HG02759 (cell line): ENCODE measurements at regions not wholly inside any gene's neighbourhood (a gene's known extent, or its start where the extent isn't known, plus 50 kb on each side); places are given as distances from the start of the nearest gene placed in this dataset.
"Not testable (repeated sequence)": the region's sequence is repeated elsewhere in the genome, so short reads cannot be mapped to it uniquely, and the experiment has no call there.

Experiments
- ATAC-seq: cut with Tn5 transposase; IDR thresholded peaks from one replicate; pipeline ENCODE4 v1.9.1; 2021; ENCODE audit warnings: mild to moderate bottlenecking, moderate library complexity; ENCODE audit not compliant: unreplicated experiment

DNA sequence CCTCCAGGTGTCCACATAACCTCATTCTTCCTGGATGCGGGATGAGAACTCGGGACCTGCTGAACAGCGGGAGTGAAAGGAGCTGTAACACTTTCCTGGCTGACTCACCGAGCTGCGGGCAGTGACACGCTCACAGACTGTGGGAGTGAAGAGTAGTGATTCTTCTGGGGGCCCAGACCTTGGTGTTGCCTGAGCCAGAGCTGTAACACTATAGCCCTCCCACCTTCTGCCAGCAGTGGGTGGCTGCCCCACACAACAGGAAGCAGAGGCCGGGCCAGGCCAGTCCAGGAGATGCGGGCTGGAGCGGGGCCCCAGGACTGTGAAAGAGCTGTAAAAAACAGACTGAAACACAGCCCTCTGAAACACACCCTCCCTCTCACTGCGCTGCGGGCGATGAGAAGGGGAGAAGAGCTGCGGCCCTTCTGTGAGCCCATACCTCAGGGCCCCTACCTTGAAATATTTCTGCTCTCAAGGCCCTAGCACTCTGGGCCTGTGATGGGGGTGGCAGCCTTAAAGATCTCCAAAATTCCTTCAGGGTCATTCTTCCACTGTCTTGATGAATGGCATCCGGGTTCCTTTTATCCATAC is 464.0 kb upstream of the CCDC54 start:
- ATAC-seq: no peak

DNA sequence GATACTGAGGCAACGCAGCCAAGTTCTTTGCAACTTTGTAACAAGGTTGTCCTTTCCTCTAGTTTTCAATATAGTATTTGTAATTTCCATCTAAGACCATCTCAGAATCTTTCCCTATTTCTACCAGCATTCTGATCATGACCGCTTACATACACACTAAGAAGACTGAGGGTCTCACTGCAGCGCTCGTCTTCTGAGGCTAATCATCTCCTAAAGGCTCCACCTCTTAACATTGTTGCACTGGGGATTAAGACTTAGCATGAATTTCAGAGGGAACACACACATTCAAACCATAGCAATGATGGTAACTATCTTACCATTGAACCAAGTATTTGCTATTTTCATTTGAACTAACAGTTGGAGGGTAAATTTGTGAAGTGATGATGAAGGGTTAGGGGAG is 463.3 kb upstream of the CCDC54 start:
- ATAC-seq: no peak

DNA sequence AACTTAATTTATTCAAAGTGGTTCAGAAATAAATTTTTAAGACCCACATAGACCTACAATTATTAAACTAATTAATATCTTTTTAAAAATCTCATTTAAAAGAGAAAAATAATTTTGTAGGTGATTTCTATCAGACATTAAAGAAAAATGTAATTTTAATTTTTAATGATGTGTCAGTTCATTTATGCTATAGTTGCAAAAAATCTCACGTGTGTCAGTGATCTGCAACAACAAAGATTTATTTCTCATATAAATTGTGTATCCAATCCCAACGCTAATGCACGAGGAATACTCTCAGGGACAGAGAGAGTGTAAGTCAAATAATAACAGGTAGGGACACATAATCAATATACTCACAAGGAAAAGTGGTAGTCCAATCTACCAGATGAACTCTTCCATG is 456.6 kb upstream of the CCDC54 start:
- no peak for ATAC-seq

DNA sequence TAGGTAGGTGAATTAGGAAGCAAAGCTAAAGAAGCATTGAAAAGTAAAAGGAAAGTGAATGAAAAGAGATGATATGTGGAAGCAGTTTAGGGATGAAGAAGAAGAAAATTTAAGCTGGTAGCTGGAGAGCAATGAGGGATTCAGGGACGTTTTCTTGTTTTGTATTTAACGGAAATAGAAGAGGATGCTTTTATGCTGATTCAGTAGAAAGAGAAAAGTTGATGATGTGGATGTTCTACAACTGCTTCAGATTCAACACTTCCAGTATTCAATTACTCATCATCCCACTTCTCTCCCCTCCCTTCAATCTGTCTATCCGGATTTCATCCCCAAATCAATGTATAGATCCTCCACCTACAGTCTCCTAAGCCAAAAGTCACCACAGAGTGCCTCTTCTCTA is 448.2 kb upstream of the CCDC54 start:
- ATAC-seq: no peak

DNA sequence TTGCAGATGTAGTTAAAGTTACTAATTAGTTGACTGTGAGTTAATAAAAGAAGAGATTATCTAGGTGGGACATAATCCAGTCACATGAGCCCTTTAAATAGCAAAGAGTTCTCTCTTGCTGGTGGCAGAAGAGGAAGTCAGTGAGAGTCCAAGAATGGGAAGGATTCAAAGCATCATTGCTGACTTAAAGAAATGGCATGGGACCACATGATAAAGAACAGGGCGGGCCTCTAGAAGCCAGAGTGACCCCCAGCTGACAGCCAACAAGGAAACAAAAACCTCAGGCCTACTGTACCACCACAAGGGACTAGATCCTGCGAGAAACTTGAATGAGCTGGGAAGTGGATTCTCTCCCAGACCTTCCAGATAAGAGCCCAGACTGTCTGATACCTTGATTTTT is 447.2 kb upstream of the CCDC54 start:
- no peak for ATAC-seq

DNA sequence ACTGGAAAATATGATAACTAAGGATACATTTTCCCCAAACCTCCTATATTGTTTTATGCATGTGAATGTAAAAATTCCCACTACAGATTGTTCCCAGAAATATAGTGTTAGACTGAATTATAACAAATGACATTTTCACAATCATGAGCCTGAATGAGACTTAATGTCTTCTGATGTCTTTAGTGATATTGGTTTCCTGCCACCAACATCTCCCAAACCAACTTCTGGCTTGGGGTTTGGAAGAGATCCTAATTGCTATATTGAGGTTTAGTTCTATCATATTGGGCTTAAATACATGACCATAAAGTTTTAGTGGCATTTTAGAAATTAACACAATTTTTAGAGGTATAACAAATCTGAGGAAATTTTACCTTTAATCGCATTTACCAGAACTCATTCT is 445.3 kb upstream of the CCDC54 start:
- no peak for ATAC-seq

DNA sequence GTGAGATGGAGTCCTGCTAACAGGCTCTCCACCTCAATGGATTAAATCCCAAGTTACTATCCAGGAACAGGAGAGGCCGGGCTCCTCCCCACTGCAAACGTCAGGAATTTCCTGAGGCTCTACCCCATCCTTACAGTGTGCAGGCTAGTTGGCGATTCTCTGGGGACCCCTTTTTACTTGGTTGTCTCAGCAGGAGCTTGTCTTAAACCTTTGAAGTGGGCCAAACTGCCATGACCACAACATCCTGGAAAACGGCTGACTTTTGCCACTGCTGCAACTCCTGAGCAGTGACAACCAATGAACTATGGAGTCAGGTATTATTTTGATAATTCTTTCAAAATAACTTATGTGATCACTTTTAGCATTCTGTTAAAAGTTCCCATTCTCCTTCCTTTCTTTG is 440.9 kb upstream of the CCDC54 start:
- ATAC-seq: no peak

DNA sequence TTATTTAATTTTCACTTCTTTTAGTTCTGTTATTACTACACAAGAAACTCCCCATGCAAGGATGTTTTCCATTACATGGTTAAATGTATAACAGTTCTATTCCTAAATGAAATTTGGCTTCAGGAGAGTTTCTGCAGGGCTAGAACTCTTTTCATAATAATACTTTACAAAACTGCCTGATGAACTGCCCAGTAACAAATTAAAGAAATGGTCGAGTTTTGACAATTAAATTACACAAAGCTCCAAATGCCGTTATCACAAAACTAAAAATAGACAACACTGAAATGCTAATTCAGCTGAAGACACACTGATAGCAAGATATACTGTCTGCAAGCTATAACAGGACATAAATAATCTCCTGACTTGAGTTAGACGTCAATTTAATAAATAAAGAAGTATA is 435.2 kb upstream of the CCDC54 start:
- no peak for ATAC-seq

DNA sequence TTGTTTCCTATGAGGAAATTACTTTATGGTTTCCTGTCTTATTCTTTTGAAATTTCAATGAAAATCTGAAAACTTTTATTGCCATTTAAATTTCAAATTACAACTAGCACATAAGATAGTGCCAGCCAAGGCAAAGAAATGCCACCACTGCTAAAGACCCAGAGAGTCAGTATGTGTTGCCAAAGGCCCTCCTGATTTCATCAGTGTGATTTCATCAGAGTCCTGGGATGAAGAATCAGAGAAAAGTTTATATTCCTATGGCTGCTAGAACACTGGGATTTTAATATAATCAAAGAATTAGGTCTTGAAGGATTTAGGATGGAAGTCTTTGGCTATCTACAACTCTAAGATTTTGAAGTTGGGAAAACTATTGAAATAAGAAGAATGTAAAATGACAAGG is 434.2 kb upstream of the CCDC54 start:
- no peak for ATAC-seq

DNA sequence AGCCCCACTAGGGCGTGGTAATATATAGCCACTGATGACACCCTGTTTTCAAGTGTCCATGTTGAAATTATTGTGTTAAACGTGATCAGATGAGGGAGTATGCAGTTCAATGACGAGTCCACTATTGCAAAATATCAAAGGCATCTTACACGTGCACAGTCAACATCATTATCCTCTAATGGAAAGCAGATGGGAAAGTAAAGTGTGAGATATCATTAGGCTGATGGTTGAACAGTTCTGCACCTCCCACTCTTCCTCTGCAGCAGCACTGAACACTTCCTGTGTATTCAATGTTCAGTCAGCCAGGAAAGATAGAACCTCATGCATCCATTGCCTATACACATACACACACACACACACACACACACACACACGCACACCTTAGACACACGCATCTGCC is 431.8 kb upstream of the CCDC54 start:
- no peak for ATAC-seq

DNA sequence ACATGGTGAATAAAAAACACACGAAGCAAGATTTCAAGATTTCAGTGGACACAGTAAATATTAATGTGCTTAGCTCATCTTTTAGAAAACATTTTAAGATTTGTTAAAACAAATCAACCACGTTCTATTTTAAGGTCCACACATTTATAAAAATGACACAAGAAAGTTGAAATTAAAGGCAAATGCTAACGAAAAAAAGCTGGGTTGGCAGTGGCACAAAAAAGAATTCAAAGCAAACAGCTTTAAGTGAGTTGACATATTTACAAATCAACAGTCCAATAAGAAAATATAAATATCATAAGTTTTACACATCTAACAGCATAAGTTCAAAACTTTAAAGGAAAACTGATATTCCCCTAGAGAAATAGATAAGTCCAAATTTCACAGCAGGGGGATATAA is 430.4 kb upstream of the CCDC54 start:
- ATAC-seq: no peak

DNA sequence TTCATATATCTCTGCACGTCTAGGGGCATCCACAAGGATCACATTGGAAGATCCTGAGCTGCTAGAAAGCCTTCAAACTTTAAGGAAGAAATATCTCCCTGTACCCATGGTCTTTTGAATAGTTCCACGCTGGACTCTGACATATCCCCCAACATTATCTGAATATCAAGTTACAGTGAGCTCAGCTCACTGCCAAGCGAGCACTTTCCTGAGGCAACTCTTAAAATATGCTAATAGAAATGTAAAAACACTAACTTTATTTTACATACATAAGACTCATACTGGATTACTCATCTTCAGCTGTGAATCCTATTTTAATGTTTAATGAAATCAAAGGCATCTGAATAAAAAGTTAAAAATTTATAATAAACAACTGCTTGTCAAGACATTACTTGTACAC is 420.2 kb upstream of the CCDC54 start:
- ATAC-seq: no peak

DNA sequence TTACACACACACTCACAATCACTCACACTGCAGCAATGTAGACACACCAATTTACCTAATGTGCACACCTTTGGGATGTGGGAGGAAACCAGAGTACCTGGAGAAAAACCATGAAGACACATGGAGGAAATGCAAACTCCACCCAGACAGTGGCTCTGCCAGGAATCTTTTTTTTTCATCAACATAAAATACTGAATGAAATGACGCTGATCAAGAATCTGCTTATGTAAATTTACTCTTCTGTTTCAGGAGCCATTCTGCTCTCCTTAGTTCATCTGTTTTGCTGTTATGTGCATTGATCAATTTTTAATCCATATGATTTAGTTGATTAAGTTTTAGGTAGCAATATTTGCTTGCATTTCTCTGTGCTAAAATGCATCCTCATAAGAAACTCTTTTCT is 414.2 kb upstream of the CCDC54 start:
- no peak for ATAC-seq

DNA sequence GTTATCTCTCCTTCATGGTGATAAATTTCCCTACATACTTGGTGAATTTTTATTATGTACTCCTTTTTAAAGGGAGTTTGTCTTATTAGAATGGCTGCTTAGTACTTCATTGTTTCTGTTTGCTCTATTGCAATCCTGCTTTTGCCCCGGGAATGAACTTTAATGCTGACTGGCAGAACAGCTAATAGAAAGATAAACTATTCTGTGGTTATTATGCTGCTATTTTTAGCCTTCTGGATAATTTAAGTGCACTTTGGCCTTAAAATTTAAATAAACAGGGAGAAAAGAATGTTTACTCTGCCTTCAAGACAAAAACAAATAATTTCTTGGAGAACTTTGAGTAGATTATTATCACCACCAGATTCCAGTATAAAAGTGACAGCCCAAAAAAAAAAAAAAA is 413.8 kb upstream of the CCDC54 start:
- ATAC-seq: no peak

DNA sequence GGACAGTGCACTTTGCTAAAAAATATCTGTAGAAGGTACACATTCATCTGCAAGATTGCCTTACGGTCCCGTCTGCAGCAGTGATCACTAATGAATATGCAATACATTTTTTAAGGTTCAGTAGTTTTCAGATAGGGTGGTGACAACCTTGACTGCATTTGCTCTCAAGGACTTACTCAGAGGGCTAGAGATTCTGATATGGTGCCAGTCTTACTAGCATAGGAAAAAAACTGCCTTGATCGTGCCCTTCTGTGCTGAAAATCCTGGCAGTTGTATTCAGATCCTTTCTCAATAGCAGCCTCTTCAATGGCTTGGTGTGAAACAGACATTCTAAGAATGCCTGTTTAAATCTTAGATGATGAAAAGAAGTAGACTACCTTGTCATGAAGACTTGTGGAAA is 411.9 kb upstream of the CCDC54 start:
- no peak for ATAC-seq

DNA sequence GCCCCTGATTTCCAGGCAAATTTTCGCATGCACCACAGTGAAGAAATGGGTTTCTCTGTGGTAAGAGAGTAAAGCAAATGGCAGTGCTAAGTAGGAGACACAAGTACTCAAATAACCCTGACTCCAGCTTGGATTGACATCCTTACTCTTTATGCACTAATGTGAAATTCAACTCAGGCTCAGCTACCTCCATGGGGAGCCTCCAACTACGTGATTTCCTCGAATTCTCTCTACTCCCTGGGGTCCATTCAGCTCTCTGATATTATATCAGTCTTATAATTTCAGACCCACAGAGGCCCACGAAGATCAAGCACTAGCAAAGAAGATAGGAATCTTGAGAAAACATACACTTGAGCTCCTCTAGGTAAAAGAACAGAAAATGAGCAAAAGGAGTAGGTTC is 407.6 kb upstream of the CCDC54 start:
- ATAC-seq: no peak

DNA sequence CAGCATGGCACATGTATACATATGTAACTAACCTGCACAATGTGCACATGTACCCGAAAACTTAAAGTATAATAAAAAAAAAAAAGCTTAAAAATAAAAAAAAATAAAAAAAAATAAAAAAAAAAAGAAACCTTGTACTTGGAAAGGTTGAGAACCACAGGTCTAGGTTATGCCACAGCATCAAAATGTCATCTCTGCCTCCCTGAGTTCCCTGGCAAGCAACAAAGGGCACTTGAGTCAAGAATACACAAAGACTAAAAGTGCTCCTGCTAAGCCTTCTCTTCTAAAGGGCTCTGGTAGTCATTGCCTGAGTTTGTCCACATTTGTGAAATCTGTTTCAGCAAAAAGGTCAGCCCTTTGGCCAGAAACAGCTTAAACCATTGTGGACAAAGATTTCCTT is 395.8 kb upstream of the CCDC54 start:
- ATAC-seq: no peak

DNA sequence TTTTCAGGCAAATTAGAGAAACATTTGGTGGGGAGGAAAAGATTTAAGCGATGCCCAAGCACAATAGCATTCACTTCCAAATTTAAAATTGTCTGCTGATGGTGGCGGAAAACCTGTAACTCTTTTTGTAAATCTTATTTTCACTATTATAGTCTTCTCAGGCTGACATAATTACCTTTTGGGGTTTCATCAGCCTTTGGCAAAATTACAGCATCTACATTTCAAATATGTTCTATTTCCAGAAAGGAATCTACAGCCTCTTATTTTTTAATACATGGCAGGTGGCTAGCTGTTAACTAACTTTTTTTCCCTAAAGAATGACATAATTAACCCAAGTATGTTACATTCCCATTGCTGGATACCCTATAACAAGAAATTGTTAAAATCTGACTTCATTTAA is 391.5 kb upstream of the CCDC54 start:
- no peak for ATAC-seq

DNA sequence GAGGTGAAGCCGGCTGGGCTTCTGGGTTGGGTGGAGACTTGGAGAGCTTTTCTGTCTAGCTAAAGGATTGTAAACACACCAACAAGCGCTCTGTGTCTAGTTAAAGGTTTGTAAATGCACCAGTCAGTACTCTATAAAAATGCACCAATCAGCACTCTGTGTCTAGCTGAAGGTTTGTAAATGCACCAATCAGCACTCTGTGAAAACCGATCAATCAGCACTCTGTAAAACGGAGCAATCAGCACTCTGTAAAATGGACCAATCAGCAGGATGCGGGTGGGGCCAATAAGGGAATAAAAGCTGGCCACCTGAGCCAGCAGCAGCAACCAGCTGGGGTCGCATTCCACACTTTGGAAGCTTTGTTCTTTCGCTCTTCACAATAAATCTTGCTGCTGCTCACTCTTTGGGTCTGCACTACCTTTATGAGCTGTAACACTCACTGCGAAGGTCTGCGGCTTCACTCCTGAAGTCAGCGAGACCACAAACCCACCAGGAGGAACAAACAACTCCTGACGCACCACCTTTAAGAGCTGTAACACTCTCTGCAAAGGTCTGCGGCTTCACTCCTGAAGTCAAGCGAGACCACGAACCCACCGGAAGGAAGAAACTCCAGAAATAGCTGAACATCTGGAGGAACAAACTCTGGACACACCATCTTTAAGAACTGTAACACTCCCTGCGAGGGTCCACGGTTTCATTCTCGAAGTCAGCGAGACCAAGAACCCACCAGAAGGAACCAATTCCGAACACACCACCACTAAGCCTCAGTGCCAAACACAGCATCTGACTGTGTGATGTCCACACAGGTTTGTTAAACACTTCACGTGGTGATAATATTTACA is 378.2 kb upstream of the CCDC54 start:
- ATAC-seq: peak; percentile 52

DNA sequence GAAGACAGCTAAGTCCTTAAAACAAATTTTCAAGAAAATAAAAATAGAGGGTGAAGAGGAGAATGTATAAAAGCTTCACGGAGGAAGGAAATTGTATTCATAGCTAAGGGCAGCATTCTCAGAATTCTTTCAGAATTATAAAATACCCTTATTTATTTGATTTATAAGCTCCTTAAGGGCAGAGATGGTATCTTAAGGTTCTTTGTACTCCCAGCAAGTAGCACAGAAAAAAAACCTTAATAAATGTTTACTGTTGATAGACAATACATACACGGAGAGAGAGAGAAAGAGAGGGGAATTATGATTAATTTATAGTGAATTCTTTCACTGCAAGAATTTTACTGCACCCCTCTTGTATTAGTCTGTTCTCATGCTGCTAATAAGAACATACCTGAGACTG is 375.6 kb upstream of the CCDC54 start:
- ATAC-seq: no peak

DNA sequence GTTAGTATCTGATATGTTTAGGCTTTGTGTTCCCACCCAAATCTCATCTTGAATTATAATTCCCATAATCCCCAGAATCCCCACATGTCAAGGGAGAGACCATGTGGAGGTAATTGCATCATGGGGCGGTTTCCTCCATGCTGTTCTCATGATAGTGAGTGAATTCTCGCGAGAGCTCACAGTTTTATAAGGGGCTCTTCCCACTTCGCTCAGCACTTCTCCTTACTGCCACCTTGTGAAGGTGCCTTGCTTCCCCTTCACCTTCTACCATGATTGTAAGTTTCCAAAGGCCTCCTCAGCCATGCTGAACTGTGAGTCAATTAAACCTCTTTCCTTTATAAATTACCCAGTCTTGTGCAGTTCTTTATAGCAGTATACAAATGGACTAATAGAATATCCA is 371.9 kb upstream of the CCDC54 start:
- not testable (repeated sequence) for ATAC-seq

DNA sequence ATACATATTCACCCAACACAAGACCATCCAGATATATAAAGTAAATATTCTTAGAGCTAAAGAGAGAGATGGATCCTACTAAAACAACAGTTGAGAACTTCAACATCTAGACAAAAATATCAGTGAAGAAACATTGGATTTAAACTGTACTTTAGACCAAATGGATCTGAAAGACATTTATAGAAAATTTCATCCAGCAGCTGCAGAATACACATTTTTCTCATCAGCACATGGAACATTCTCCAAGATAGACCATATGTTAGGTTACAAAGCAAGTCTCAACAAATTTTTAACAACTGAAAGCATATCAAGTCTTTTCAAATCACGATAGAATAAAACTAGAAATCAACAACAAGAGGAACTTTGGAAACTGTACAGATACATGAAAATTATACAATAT is 369.0 kb upstream of the CCDC54 start:
- no peak for ATAC-seq

DNA sequence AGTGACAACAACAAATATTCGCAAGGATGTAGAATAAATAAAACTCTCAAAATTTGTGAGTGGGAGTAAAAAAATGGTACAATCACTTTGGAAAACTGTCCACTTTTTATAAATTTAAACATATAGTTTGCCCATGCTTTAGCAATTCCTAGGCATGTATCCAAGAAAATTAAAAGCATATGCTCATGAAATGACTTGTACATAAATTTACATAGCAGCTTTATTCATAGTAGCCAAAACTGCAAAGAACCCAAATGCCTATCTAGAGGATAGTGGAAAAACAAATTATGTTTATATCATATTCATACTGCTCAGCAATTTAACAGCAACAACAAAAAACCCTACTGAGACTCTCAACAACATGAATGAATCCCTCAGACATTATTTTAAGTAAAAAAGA is 363.6 kb upstream of the CCDC54 start:
- no peak for ATAC-seq
